PC-3 (cell line): ENCODE measurements at regions not wholly inside any gene's neighbourhood (a gene's known extent, or its start where the extent isn't known, plus 50 kb on each side); places are given as distances from the start of the nearest gene placed in this dataset.

ENCODE experiments used
- ATAC-seq: fragments of 200-7000 bp; cut with Tn5 transposase; 2 replicates; pipeline ENCODE4 v1.9.1; 2020; ENCODE audit warnings: mild to moderate bottlenecking, moderate library complexity
- BruUV-seq: library from RNA; stranded (reverse); fragments of 400-500 nt; replicated peaks from 2 replicates; lab custom pipeline; 2021; lab: Mats Ljungman, UMichigan
- CTCF ChIA-PET: fragments of 300-600 bp; sonication (Branson Sonifier 250); formaldehyde crosslinking; loops from one replicate; lab custom pipeline; 2022; ENCODE audit warnings: antibody characterized with exemption; lab: Charles Lee
- POLR2A ChIA-PET: fragments of 300-600 bp; sonication (Branson Sonifier 250); formaldehyde crosslinking; loops from one replicate; lab custom pipeline; 2022; ENCODE audit warnings: antibody characterized with exemption; ENCODE audit not compliant: unreplicated experiment; lab: Charles Lee
- DNase-seq: peaks from one replicate; pipeline ENCODE4 v3.0.0-alpha.2; 2015
- H2AFZ ChIP-seq: fragments of 300-600 bp; sonication (generic); 2 replicates; pipeline ENCODE4 v1.6.0; 2016; ENCODE audit warnings: antibody characterized with exemption, low read length
- H3F3A ChIP-seq: fragments of 300-600 bp; sonication (generic); one replicate; pipeline ENCODE4 v1.6.0; 2017; ENCODE audit warnings: antibody characterized with exemption, low read length, control low read depth, mild to moderate bottlenecking; ENCODE audit not compliant: unreplicated experiment
- H3K27ac ChIP-seq: fragments of 300-600 bp; sonication (generic); 2 replicates; pipeline ENCODE4 v1.5.1; 2016; ENCODE audit warnings: mild to moderate bottlenecking, low read length
- H3K27me3 ChIP-seq: fragments of 300-600 bp; sonication (generic); 2 replicates; pipeline ENCODE4 v1.6.1; 2016; ENCODE audit warnings: low read length, mixed read lengths
- H3K36me3 ChIP-seq: fragments of 300-600 bp; sonication (generic); 2 replicates; pipeline ENCODE4 v1.6.1; 2016; ENCODE audit warnings: low read depth, mixed run types, low read length, mixed read lengths
- H3K4me1 ChIP-seq: fragments of 300-600 bp; sonication (generic); 2 replicates; pipeline ENCODE4 v1.5.1; 2016; ENCODE audit warnings: low read length; ENCODE audit not compliant: insufficient read depth
- H3K4me2 ChIP-seq: fragments of 300-600 bp; sonication (generic); 2 replicates; pipeline ENCODE4 v1.6.0; 2016; ENCODE audit warnings: low read length
- H3K4me3 ChIP-seq: fragments of 300-600 bp; sonication (generic); 2 replicates; pipeline ENCODE4 v1.5.1; 2016; ENCODE audit warnings: mild to moderate bottlenecking, low read length, mixed read lengths
- H3K79me2 ChIP-seq: fragments of 300-600 bp; sonication (generic); 2 replicates; pipeline ENCODE4 v1.6.1; 2017; ENCODE audit warnings: low read length, mixed read lengths
- H3K9ac ChIP-seq: fragments of 300-600 bp; sonication (generic); 2 replicates; pipeline ENCODE4 v1.6.0; 2016; ENCODE audit warnings: mild to moderate bottlenecking, low read length
- H3K9me2 ChIP-seq: fragments of 300-600 bp; sonication (generic); replicated peaks from 2 replicates; pipeline ENCODE4 v1.6.1; 2016; ENCODE audit warnings: mixed run types, low read length, mixed read lengths
- H3K9me3 ChIP-seq: fragments of 300-600 bp; sonication (generic); 2 replicates; pipeline ENCODE4 v1.6.1; 2016; ENCODE audit warnings: low read length, mixed read lengths
- H4K20me1 ChIP-seq: fragments of 300-600 bp; sonication (generic); 2 replicates; pipeline ENCODE4 v1.6.1; 2016; ENCODE audit warnings: low read length, mixed read lengths
- CTCF ChIP-seq: fragments of 300-600 bp; sonication (generic); conservative IDR thresholded peaks from 2 replicates; pipeline ENCODE4 v1.5.1; 2017; ENCODE audit warnings: antibody characterized with exemption, low read depth, mild to moderate bottlenecking, low read length
- EZH2 ChIP-seq: fragments of 300-600 bp; sonication (generic); IDR thresholded peaks from one replicate; pipeline ENCODE4 v1.6.1; 2017; ENCODE audit warnings: antibody characterized with exemption, mild to moderate bottlenecking, low read length; ENCODE audit not compliant: unreplicated experiment
- EZH2phosphoT487 ChIP-seq: fragments of 300-600 bp; sonication (generic); IDR thresholded peaks from 2 replicates; pipeline ENCODE4 v1.6.1; 2018; ENCODE audit warnings: mild to moderate bottlenecking, antibody characterized with exemption, low read length, borderline replicate concordance
- intact Hi-C: fragments of 100-400 bp; cut with micrococcal nuclease; formaldehyde crosslinking; loops from 2 replicates; pipeline ENCODE4 v1.9.0; 2023

- H3K27me3 ChIP-seq: no peaks in the 10 kb centered on the region
- no peak overlapping the region for H3K4me3 ChIP-seq
- no peaks in the 10 kb centered on the region for H3K9me2 ChIP-seq
- no peak overlapping the region for H2AFZ ChIP-seq
- H3K9ac ChIP-seq: no peak overlapping the region
- TF ChIP-seq EZH2 (no peak), EZH2phosphoT487 (no peak), CTCF (no peak)
- ATAC-seq (no peak), DNase-seq (no peak)
- no peak overlapping the region for H3K4me2 ChIP-seq
- H3K9me3 ChIP-seq: no peaks in the 10 kb centered on the region
- CTCF ChIA-PET: no interaction called here
- no peak overlapping the region for H3K27ac ChIP-seq
- H4K20me1 ChIP-seq: no peaks in the 10 kb centered on the region
- POLR2A ChIA-PET: no interaction called here
- H3K4me1 ChIP-seq: no peaks in the 10 kb centered on the region
- intact Hi-C loops: no loop called here
- no peaks in the 10 kb centered on the region for H3K79me2 ChIP-seq
- no peaks in the 10 kb centered on the region for H3K36me3 ChIP-seq
- no peaks in the 10 kb centered on the region for H3F3A ChIP-seq
- no TSS peak for BruUV-seq
These were observed 123.4 kb downstream of the OLFM4 start for GRCh38 chr13:53152057-53152421.

- H3K27ac ChIP-seq: no peak overlapping the region
- no peaks in the 10 kb centered on the region for H3K27me3 ChIP-seq
- ChIA-PET POLR2A (no interaction called here), CTCF (no interaction called here)
- H3K4me2 ChIP-seq: no peak overlapping the region
- no peaks in the 10 kb centered on the region for H3K36me3 ChIP-seq
- no peaks in the 10 kb centered on the region for H4K20me1 ChIP-seq
- ATAC-seq (no peak), DNase-seq (no peak)
- H3K79me2 ChIP-seq: no peaks in the 10 kb centered on the region
- intact Hi-C loops: no loop called here
- H3K4me1 ChIP-seq: no peaks in the 10 kb centered on the region
- no peaks in the 10 kb centered on the region for H3F3A ChIP-seq
- H3K4me3 ChIP-seq: no peak overlapping the region
- no peaks in the 10 kb centered on the region for H3K9me2 ChIP-seq
- TF ChIP-seq EZH2phosphoT487: no peak
- no peak for TF ChIP-seq CTCF
- no peak for TF ChIP-seq EZH2
- no peak overlapping the region for H3K9ac ChIP-seq
- no TSS peak for BruUV-seq
- H2AFZ ChIP-seq: no peak overlapping the region
- H3K9me3 ChIP-seq: no peaks in the 10 kb centered on the region
These were observed 129.6 kb downstream of the OLFM4 start for GRCh38 chr13:53158201-53158600.

GRCh38 chr13:53159431-53159830 lies 130.8 kb downstream of the OLFM4 start:
- intact Hi-C loops: no loop called here
- no peak overlapping the region for H3K9ac ChIP-seq
- no peak overlapping the region for H3K4me2 ChIP-seq
- no TSS peak for BruUV-seq
- H3F3A ChIP-seq: no peaks in the 10 kb centered on the region
- POLR2A ChIA-PET: no interaction called here
- no peaks in the 10 kb centered on the region for H3K36me3 ChIP-seq
- H2AFZ ChIP-seq: no peak overlapping the region
- no peaks in the 10 kb centered on the region for H3K27me3 ChIP-seq
- no peaks in the 10 kb centered on the region for H3K79me2 ChIP-seq
- DNase-seq (no peak), ATAC-seq (no peak)
- no peak for TF ChIP-seq EZH2
- H3K27ac ChIP-seq: no peak overlapping the region
- no peak overlapping the region for H3K4me3 ChIP-seq
- H4K20me1 ChIP-seq: no peaks in the 10 kb centered on the region
- CTCF ChIA-PET: no interaction called here
- H3K9me3 ChIP-seq: no peaks in the 10 kb centered on the region
- H3K9me2 ChIP-seq: no peaks in the 10 kb centered on the region
- no peaks in the 10 kb centered on the region for H3K4me1 ChIP-seq
